T1000 (cell line): ENCODE measurements at regions not wholly inside any gene's neighbourhood (a gene's known extent, or its start where the extent isn't known, plus 50 kb on each side); places are given as distances from the start of the nearest gene placed in this dataset.

Source experiments
- DNase-seq: peaks from one replicate; lab custom pipeline; 2025; ENCODE audit warnings: mixed read lengths; lab: John Stamatoyannopoulos, UW

- DNase-seq: no peak
These were observed 242.9 kb downstream of the NSG2 start for GRCh38 chr5:174288439-174288838.

GRCh38 chr5:174291162-174291561 lies 245.7 kb downstream of the NSG2 start:
- no peak for DNase-seq

- no peak for DNase-seq
These were observed 246.8 kb downstream of the NSG2 start for GRCh38 chr5:174292348-174292747.

GRCh38 chr5:174293006-174293405 lies 247.5 kb downstream of the NSG2 start:
- DNase-seq: no peak

- no peak for DNase-seq
These were observed 248.0 kb downstream of the NSG2 start for GRCh38 chr5:174293481-174293880.

- no peak for DNase-seq
These were observed 249.6 kb downstream of the NSG2 start for GRCh38 chr5:174294891-174295620.

- no peak for DNase-seq
These were observed 250.4 kb downstream of the NSG2 start for GRCh38 chr5:174295702-174296436.

GRCh38 chr5:174300118-174300940 lies 254.8 kb downstream of the NSG2 start:
- no peak for DNase-seq

GRCh38 chr5:174300941-174301761 lies 255.6 kb downstream of the NSG2 start:
- no peak for DNase-seq

GRCh38 chr5:174301848-174302625 lies 256.5 kb downstream of the NSG2 start:
- DNase-seq: no peak

GRCh38 chr5:174303035-174303434 lies 257.5 kb downstream of the NSG2 start:
- no peak for DNase-seq

- no peak for DNase-seq
These were observed 258.0 kb downstream of the NSG2 start for GRCh38 chr5:174303437-174304045.

- no peak for DNase-seq
These were observed 259.8 kb downstream of the NSG2 start for GRCh38 chr5:174305241-174305681.

- no peak for DNase-seq
These were observed 261.0 kb downstream of the NSG2 start for GRCh38 chr5:174306345-174307030.

- DNase-seq: no peak
These were observed 261.5 kb downstream of the NSG2 start for GRCh38 chr5:174307031-174307408.

GRCh38 chr5:174307656-174308271 lies 262.3 kb downstream of the NSG2 start:
- no peak for DNase-seq

GRCh38 chr5:174309131-174309795 lies 263.8 kb downstream of the NSG2 start:
- DNase-seq: no peak

GRCh38 chr5:174310243-174310642 lies 264.7 kb downstream of the NSG2 start:
- DNase-seq: no peak

- no peak for DNase-seq
These were observed 265.2 kb downstream of the NSG2 start for GRCh38 chr5:174310706-174311105.
